ENCODE measurements at regions not wholly inside any gene's neighbourhood (a gene's known extent, or its start where the extent isn't known, plus 50 kb on each side); places are given as distances from the start of the nearest gene placed in this dataset.
"Not testable (repeated sequence)": the region's sequence is repeated elsewhere in the genome, so short reads cannot be mapped to it uniquely, and the experiment has no call there.

GRCh38 chr5:82512025-82512424 lies 233.9 kb upstream of the RPS23 start:
- H3K27ac ChIP-seq (replicated peaks) = no peak overlapping the region
- H3K27me3 ChIP-seq (ENCODE audit: insufficient read depth, poor library complexity, severe bottlenecking) = no peaks in the 10 kb centered on the region
- TF ChIP-seq CTCF (IDR thresholded peaks at IDR 0.05; ENCODE audit: insufficient read depth, low read length) (no peak), REST (IDR thresholded peaks at IDR 0.05; ENCODE audit: insufficient replicate concordance, low read depth) (no peak), POLR2AphosphoS5 (IDR thresholded peaks at IDR 0.05; ENCODE audit: low read depth) (no peak), GABPA (IDR thresholded peaks at IDR 0.05; ENCODE audit: low read depth) (no peak), SPI1 (IDR thresholded peaks at IDR 0.05; ENCODE audit: borderline replicate concordance, low read depth) (no peak)
- no peak for DNase-seq (ENCODE audit: low read depth in 1 of 2, low spot score in 1 of 2)
- no peak overlapping the region for H3K4me3 ChIP-seq (replicated peaks; ENCODE audit: insufficient read depth, low read length)

GRCh38 chr5:82511134-82511533 lies 233.0 kb upstream of the RPS23 start:
- no peak for DNase-seq (ENCODE audit: low read depth in 1 of 2, low spot score in 1 of 2)
- Histone ChIP-seq H3K27ac (replicated peaks) (no peak overlapping the region), H3K27me3 (ENCODE audit: insufficient read depth, poor library complexity, severe bottlenecking) (no peaks in the 10 kb centered on the region), H3K4me3 (replicated peaks; ENCODE audit: insufficient read depth, low read length) (no peak overlapping the region)
- TF ChIP-seq GABPA (IDR thresholded peaks at IDR 0.05; ENCODE audit: low read depth) = no peak
- TF ChIP-seq CTCF (IDR thresholded peaks at IDR 0.05; ENCODE audit: insufficient read depth, low read length) = no peak
- no peak for TF ChIP-seq REST (IDR thresholded peaks at IDR 0.05; ENCODE audit: insufficient replicate concordance, low read depth)
- no peak for TF ChIP-seq POLR2AphosphoS5 (IDR thresholded peaks at IDR 0.05; ENCODE audit: low read depth)
- TF ChIP-seq SPI1 (IDR thresholded peaks at IDR 0.05; ENCODE audit: borderline replicate concordance, low read depth) = no peak

- TF ChIP-seq GABPA (IDR thresholded peaks at IDR 0.05; ENCODE audit: low read depth) = no peak
- no peak for TF ChIP-seq REST (IDR thresholded peaks at IDR 0.05; ENCODE audit: insufficient replicate concordance, low read depth)
- no peak for TF ChIP-seq CTCF (IDR thresholded peaks at IDR 0.05; ENCODE audit: insufficient read depth, low read length)
- TF ChIP-seq POLR2AphosphoS5 (IDR thresholded peaks at IDR 0.05; ENCODE audit: low read depth) = no peak
- TF ChIP-seq SPI1 (IDR thresholded peaks at IDR 0.05; ENCODE audit: borderline replicate concordance, low read depth) = no peak
- H3K27me3 ChIP-seq (ENCODE audit: insufficient read depth, poor library complexity, severe bottlenecking) = no peaks in the 10 kb centered on the region
- H3K4me3 ChIP-seq (replicated peaks; ENCODE audit: insufficient read depth, low read length) = no peak overlapping the region
- H3K27ac ChIP-seq (replicated peaks) = no peak overlapping the region
- no peak for DNase-seq (ENCODE audit: low read depth in 1 of 2, low spot score in 1 of 2)
These were observed 231.6 kb upstream of the RPS23 start for GRCh38 chr5:82509762-82510161.

GRCh38 chr5:82506390-82506789 lies 228.2 kb upstream of the RPS23 start:
- H3K27ac ChIP-seq (replicated peaks); DNase-seq (ENCODE audit: low read depth in 1 of 2, low spot score in 1 of 2); H3K4me3 ChIP-seq (replicated peaks; ENCODE audit: insufficient read depth, low read length); H3K27me3 ChIP-seq (ENCODE audit: insufficient read depth, poor library complexity, severe bottlenecking): not testable (repeated sequence)

All from HL-60 (cell line).